ENCODE measurements at regions not wholly inside any gene's neighbourhood (a gene's known extent, or its start where the extent isn't known, plus 50 kb on each side); places are given as distances from the start of the nearest gene placed in this dataset.
"Not testable (repeated sequence)": the region's sequence is repeated elsewhere in the genome, so short reads cannot be mapped to it uniquely, and the experiment has no call there.

DNA sequence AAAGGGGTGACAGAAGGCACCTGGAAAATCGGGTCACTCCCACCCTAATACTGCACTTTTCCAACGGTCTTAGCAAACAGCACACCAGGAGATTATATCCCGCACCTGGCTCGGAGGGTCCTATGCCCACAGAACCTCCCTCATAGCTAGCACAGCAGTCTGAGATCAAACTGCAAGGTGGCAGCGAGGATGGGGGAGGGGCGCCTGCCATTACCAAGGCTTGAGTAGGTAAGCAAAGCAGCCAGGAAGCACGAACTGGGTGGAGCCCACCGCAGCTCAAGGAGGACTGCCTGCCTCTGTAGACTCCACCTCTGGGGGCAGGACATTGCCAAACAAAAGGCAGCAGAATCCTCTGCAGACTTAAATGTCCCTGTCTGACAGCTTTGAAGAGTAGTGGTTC, 101.8 kb downstream of the TBX20 start:
- H3K27me3 Mint-ChIP-seq (ENCODE audit: insufficient read depth, unreplicated experiment); H3K4me1 Mint-ChIP-seq (ENCODE audit: insufficient read depth, unreplicated experiment); POLR2A ChIA-PET; BruUV-seq (replicated peaks); CTCF ChIA-PET; H3K36me3 Mint-ChIP-seq (ENCODE audit: insufficient read depth, unreplicated experiment); H3K4me3 Mint-ChIP-seq (ENCODE audit: unreplicated experiment); H3K9me3 Mint-ChIP-seq (ENCODE audit: unreplicated experiment); DNase-seq (ENCODE audit: unreplicated experiment); intact Hi-C loops (cut with micrococcal nuclease); H3K27ac Mint-ChIP-seq (ENCODE audit: low read depth, unreplicated experiment): not testable (repeated sequence)

GRCh38 chr7:35148030-35148429, 105.9 kb downstream of the TBX20 start:
- peak; percentile 4 for DNase-seq (ENCODE audit: unreplicated experiment)
- H3K4me1 Mint-ChIP-seq (ENCODE audit: insufficient read depth, unreplicated experiment); POLR2A ChIA-PET; BruUV-seq (replicated peaks); H3K36me3 Mint-ChIP-seq (ENCODE audit: insufficient read depth, unreplicated experiment); H3K4me3 Mint-ChIP-seq (ENCODE audit: unreplicated experiment); intact Hi-C loops (cut with micrococcal nuclease); CTCF ChIA-PET; H3K9me3 Mint-ChIP-seq (ENCODE audit: unreplicated experiment); H3K27me3 Mint-ChIP-seq (ENCODE audit: insufficient read depth, unreplicated experiment); H3K27ac Mint-ChIP-seq (ENCODE audit: low read depth, unreplicated experiment): not testable (repeated sequence)

- H3K4me1 Mint-ChIP-seq (ENCODE audit: insufficient read depth, unreplicated experiment); DNase-seq (ENCODE audit: unreplicated experiment); H3K36me3 Mint-ChIP-seq (ENCODE audit: insufficient read depth, unreplicated experiment); H3K9me3 Mint-ChIP-seq (ENCODE audit: unreplicated experiment); H3K4me3 Mint-ChIP-seq (ENCODE audit: unreplicated experiment); BruUV-seq (replicated peaks); H3K27ac Mint-ChIP-seq (ENCODE audit: low read depth, unreplicated experiment); CTCF ChIA-PET; POLR2A ChIA-PET; intact Hi-C loops (cut with micrococcal nuclease): not testable (repeated sequence)
- peaks cover 17% of the 10 kb centered on the region for H3K27me3 Mint-ChIP-seq (ENCODE audit: insufficient read depth, unreplicated experiment)
Measured at GRCh38 chr7:35142125-35142524, 104.8 kb upstream of the DPY19L1 start.

- H3K4me1 Mint-ChIP-seq (ENCODE audit: insufficient read depth, unreplicated experiment); DNase-seq (ENCODE audit: unreplicated experiment); CTCF ChIA-PET; H3K36me3 Mint-ChIP-seq (ENCODE audit: insufficient read depth, unreplicated experiment); H3K27ac Mint-ChIP-seq (ENCODE audit: low read depth, unreplicated experiment); POLR2A ChIA-PET; H3K4me3 Mint-ChIP-seq (ENCODE audit: unreplicated experiment); H3K9me3 Mint-ChIP-seq (ENCODE audit: unreplicated experiment); BruUV-seq (replicated peaks); intact Hi-C loops (cut with micrococcal nuclease): not testable (repeated sequence)
- peaks cover 46% of the 10 kb centered on the region for H3K27me3 Mint-ChIP-seq (ENCODE audit: insufficient read depth, unreplicated experiment)
Measured at GRCh38 chr7:35139281-35139680, 102.0 kb upstream of the DPY19L1 start.

DNA sequence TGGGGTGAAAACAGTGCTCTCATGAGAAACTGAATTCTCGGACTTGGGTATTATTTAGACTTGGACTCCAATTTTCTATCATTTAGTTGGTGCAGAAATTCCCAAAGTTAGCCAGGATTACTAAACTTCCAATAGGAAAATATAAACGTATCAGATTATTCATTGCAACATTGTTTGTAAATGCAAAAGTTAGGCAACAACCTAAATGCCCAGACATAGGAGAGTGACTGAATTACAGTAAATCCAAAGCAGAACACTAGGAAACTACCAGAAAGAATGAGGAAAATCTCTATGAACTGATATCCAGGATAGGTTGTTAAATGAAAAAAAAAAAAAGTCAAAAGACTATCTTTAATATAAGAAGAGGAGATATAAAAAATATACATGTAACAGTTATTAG, 96.2 kb upstream of the DPY19L1 start:
- BruUV-seq (replicated peaks); H3K27ac Mint-ChIP-seq (ENCODE audit: low read depth, unreplicated experiment); H3K4me3 Mint-ChIP-seq (ENCODE audit: unreplicated experiment); intact Hi-C loops (cut with micrococcal nuclease); DNase-seq (ENCODE audit: unreplicated experiment); CTCF ChIA-PET; H3K4me1 Mint-ChIP-seq (ENCODE audit: insufficient read depth, unreplicated experiment); H3K9me3 Mint-ChIP-seq (ENCODE audit: unreplicated experiment); POLR2A ChIA-PET; H3K36me3 Mint-ChIP-seq (ENCODE audit: insufficient read depth, unreplicated experiment): not testable (repeated sequence)
- peaks cover 74% of the 10 kb centered on the region for H3K27me3 Mint-ChIP-seq (ENCODE audit: insufficient read depth, unreplicated experiment)

GRCh38 chr7:35133011-35133410, 95.7 kb upstream of the DPY19L1 start:
- H3K4me3 Mint-ChIP-seq (ENCODE audit: unreplicated experiment); CTCF ChIA-PET; H3K36me3 Mint-ChIP-seq (ENCODE audit: insufficient read depth, unreplicated experiment); intact Hi-C loops (cut with micrococcal nuclease); H3K9me3 Mint-ChIP-seq (ENCODE audit: unreplicated experiment); POLR2A ChIA-PET; H3K4me1 Mint-ChIP-seq (ENCODE audit: insufficient read depth, unreplicated experiment); BruUV-seq (replicated peaks); DNase-seq (ENCODE audit: unreplicated experiment); H3K27ac Mint-ChIP-seq (ENCODE audit: low read depth, unreplicated experiment): not testable (repeated sequence)
- peaks cover 69% of the 10 kb centered on the region for H3K27me3 Mint-ChIP-seq (ENCODE audit: insufficient read depth, unreplicated experiment)

DNA sequence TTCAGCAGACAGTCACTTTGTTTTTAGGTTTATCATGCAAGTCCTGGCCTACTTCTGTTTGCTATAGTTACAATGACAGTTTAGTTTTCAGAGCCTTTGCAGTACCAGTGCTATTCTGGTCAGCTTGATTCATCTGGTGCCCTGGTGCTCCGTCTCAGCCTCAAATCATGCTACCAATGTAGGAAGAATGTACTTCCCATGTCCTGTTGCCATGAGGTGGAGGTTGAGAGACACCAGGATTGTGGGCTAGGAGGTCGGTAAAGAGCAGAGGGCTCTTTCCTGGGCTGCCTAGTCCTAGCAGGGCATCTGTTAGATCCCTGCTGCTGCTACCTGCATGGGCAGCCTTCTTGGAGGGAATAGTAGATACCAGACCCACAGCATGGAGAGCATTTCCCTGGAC, 91.4 kb upstream of the DPY19L1 start:
- H3K27ac Mint-ChIP-seq (ENCODE audit: low read depth, unreplicated experiment); H3K4me3 Mint-ChIP-seq (ENCODE audit: unreplicated experiment); H3K36me3 Mint-ChIP-seq (ENCODE audit: insufficient read depth, unreplicated experiment); POLR2A ChIA-PET; H3K9me3 Mint-ChIP-seq (ENCODE audit: unreplicated experiment); CTCF ChIA-PET; intact Hi-C loops (cut with micrococcal nuclease); H3K4me1 Mint-ChIP-seq (ENCODE audit: insufficient read depth, unreplicated experiment); DNase-seq (ENCODE audit: unreplicated experiment); BruUV-seq (replicated peaks): not testable (repeated sequence)
- H3K27me3 Mint-ChIP-seq (ENCODE audit: insufficient read depth, unreplicated experiment), result peaks cover 45% of the 10 kb centered on the region

DNA sequence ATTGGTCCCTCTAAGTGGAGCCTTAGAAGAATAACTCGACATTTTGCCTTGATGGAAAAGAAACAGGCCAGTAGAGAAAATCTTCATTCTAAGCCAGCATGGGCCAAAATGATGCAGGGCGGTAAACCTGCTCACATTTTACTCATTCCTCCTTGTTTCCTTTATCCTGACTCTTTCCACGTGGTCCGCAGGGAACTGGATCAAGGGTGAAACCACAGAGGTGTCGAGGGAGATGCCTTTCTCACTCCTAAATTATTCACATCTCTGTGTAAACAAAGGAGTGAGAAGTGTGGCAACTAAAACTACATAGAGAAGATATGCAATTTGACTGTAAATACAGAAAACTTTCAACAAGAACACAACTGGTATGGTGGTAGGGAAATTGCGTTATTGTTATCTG, 81.2 kb upstream of the DPY19L1 start:
- peak; percentile 20 for DNase-seq (ENCODE audit: unreplicated experiment)
- H3K9me3 Mint-ChIP-seq (ENCODE audit: unreplicated experiment); CTCF ChIA-PET; H3K4me1 Mint-ChIP-seq (ENCODE audit: insufficient read depth, unreplicated experiment); H3K36me3 Mint-ChIP-seq (ENCODE audit: insufficient read depth, unreplicated experiment); H3K27ac Mint-ChIP-seq (ENCODE audit: low read depth, unreplicated experiment); intact Hi-C loops (cut with micrococcal nuclease); POLR2A ChIA-PET; H3K4me3 Mint-ChIP-seq (ENCODE audit: unreplicated experiment); BruUV-seq (replicated peaks): not testable (repeated sequence)
- peaks cover 20% of the 10 kb centered on the region for H3K27me3 Mint-ChIP-seq (ENCODE audit: insufficient read depth, unreplicated experiment)

DNA sequence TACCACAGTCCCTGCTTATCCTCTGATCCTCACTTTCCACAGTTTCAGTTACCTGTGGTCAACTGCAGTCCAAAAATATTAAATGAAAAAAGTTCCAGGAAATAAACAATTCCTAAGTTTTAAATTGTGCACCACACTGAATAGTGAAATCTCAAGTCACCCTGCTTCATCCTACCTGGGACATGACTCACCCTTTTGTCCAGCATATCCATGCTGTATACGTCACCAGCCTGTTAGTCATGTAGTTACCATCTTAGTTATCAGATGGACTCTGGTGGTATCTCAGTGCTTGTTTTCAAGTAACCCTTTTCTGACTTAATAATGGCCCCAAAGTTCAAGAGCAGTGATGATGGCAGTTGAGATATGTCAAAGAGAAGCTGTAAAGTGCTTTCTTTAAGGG, 69.4 kb upstream of the DPY19L1 start:
- CTCF ChIA-PET; H3K9me3 Mint-ChIP-seq (ENCODE audit: unreplicated experiment); H3K4me1 Mint-ChIP-seq (ENCODE audit: insufficient read depth, unreplicated experiment); H3K27ac Mint-ChIP-seq (ENCODE audit: low read depth, unreplicated experiment); BruUV-seq (replicated peaks); POLR2A ChIA-PET; intact Hi-C loops (cut with micrococcal nuclease); H3K4me3 Mint-ChIP-seq (ENCODE audit: unreplicated experiment); H3K36me3 Mint-ChIP-seq (ENCODE audit: insufficient read depth, unreplicated experiment): not testable (repeated sequence)
- peak; percentile 42 for DNase-seq (ENCODE audit: unreplicated experiment)
- H3K27me3 Mint-ChIP-seq (ENCODE audit: insufficient read depth, unreplicated experiment), result peaks cover 16% of the 10 kb centered on the region

- H3K36me3 Mint-ChIP-seq (ENCODE audit: insufficient read depth, unreplicated experiment); H3K4me1 Mint-ChIP-seq (ENCODE audit: insufficient read depth, unreplicated experiment); H3K27ac Mint-ChIP-seq (ENCODE audit: low read depth, unreplicated experiment); CTCF ChIA-PET; H3K9me3 Mint-ChIP-seq (ENCODE audit: unreplicated experiment); H3K4me3 Mint-ChIP-seq (ENCODE audit: unreplicated experiment); intact Hi-C loops (cut with micrococcal nuclease); BruUV-seq (replicated peaks); POLR2A ChIA-PET; DNase-seq (ENCODE audit: unreplicated experiment): not testable (repeated sequence)
- H3K27me3 Mint-ChIP-seq (ENCODE audit: insufficient read depth, unreplicated experiment), result peaks cover 24% of the 10 kb centered on the region
Measured at GRCh38 chr7:35105511-35105910, 68.2 kb upstream of the DPY19L1 start.

Data from MCF 10A (cell line).